NT2/D1 (cell line): ENCODE measurements at regions not wholly inside any gene's neighbourhood (a gene's known extent, or its start where the extent isn't known, plus 50 kb on each side); places are given as distances from the start of the nearest gene placed in this dataset.
"Not testable (repeated sequence)": the region's sequence is repeated elsewhere in the genome, so short reads cannot be mapped to it uniquely, and the experiment has no call there.

Experiments
- DNase-seq: peaks from one replicate; pipeline ENCODE4 v3.0.0-alpha.2; 2011; ENCODE audit warnings: low read depth, low spot score
- H3K27me3 ChIP-seq: 2 replicates; pipeline ENCODE4 v1.6.0; 2011; ENCODE audit warnings: mild to moderate bottlenecking; ENCODE audit not compliant: insufficient read length, insufficient read depth
- H3K36me3 ChIP-seq: 2 replicates; pipeline ENCODE4 v1.6.1; 2011; ENCODE audit warnings: mild to moderate bottlenecking, low read length, mixed read lengths; ENCODE audit not compliant: insufficient read depth, insufficient read length
- H3K4me1 ChIP-seq: 2 replicates; pipeline ENCODE4 v1.5.1; 2011; ENCODE audit not compliant: insufficient read depth, insufficient read length
- H3K4me3 ChIP-seq: 2 replicates; pipeline ENCODE4 v1.5.1; 2011; ENCODE audit warnings: low read depth; ENCODE audit not compliant: insufficient read length
- H3K9ac ChIP-seq: 2 replicates; pipeline ENCODE4 v1.6.0; 2011; ENCODE audit warnings: low read depth; ENCODE audit not compliant: insufficient read length
- H3K9me3 ChIP-seq: 2 replicates; pipeline ENCODE4 v1.5.1; 2011; ENCODE audit warnings: mild to moderate bottlenecking, low read length; ENCODE audit not compliant: insufficient read depth
- SUZ12 ChIP-seq: IDR thresholded peaks from 2 replicates; pipeline ENCODE4 v1.6.1; 2011; ENCODE audit not compliant: insufficient read length, insufficient read depth; ENCODE audit errors: extremely low read depth
- YY1 ChIP-seq: IDR thresholded peaks from 2 replicates; pipeline ENCODE4 v1.6.1; 2011; ENCODE audit not compliant: insufficient read length, insufficient read depth
- ZNF274 ChIP-seq: IDR thresholded peaks from 2 replicates; pipeline ENCODE4 v1.6.1; 2011; ENCODE audit warnings: mild to moderate bottlenecking, low read depth, low read length

DNA sequence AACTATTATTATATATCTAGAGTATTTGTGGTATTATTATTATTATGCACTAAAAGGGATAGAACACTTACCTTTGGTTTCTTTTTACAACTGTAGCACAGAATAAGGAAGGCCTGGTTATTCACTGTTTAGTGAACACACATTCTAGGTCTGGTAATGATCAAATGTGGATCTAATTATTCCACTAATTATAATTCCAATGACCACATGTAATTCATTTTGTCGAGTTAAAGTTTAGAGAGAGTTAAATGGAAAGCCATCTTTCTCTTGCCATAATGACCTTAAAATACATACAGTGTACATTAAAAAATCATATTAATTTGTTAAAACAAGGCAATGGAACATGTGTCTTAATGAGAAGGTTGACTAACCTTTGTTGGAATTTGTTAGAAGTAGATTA is 147.8 kb downstream of the SEM1 start:
- no peak for DNase-seq
- H3K4me1 ChIP-seq, result no peaks in the 10 kb centered on the region
- H3K9ac ChIP-seq, result no peak overlapping the region
- H3K4me3 ChIP-seq, result no peak overlapping the region
- H3K27me3 ChIP-seq, result no peaks in the 10 kb centered on the region
- H3K36me3 ChIP-seq, result no peaks in the 10 kb centered on the region
- TF ChIP-seq YY1, result no peak
- TF ChIP-seq ZNF274, result no peak
- no peak for TF ChIP-seq SUZ12
- H3K9me3 ChIP-seq, result no peaks in the 10 kb centered on the region; the same call in 1 of the 2 replicates

DNA sequence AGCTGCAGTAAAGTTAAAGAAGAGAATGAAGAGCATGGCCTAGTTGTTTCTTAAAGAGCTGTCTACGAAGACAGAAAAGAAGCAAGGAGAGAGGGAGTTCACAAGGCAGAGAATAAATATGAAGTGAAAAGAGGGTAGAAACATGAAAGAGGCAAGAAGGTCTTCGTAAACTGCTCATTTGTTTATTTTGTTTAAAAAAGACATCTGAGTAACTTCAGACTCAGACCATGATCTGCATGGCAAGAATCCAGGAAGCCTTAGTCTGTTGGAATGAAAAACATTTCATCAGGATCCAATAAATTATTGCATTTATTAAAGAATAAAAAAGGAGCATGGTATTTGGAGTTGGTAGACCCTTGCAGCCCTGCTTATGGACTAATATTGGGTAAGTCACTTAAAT is 151.1 kb downstream of the SEM1 start:
- H3K4me1 ChIP-seq, result no peaks in the 10 kb centered on the region
- no peak overlapping the region for H3K9ac ChIP-seq
- no peak for DNase-seq
- no peak overlapping the region for H3K4me3 ChIP-seq
- no peak for TF ChIP-seq ZNF274
- TF ChIP-seq SUZ12, result no peak
- TF ChIP-seq YY1, result no peak
- no peaks in the 10 kb centered on the region; the same call in 1 of the 2 replicates for H3K9me3 ChIP-seq
- H3K27me3 ChIP-seq, result no peaks in the 10 kb centered on the region
- no peaks in the 10 kb centered on the region for H3K36me3 ChIP-seq

GRCh38 chr7:96558093-96558492 is 151.6 kb downstream of the SEM1 start:
- no peaks in the 10 kb centered on the region for H3K4me1 ChIP-seq
- H3K27me3 ChIP-seq, result no peaks in the 10 kb centered on the region
- DNase-seq, result no peak
- no peak overlapping the region for H3K9ac ChIP-seq
- TF ChIP-seq YY1 (no peak), SUZ12 (no peak), ZNF274 (no peak)
- H3K9me3 ChIP-seq, result no peaks in the 10 kb centered on the region; the same call in 1 of the 2 replicates
- no peak overlapping the region for H3K4me3 ChIP-seq
- no peaks in the 10 kb centered on the region for H3K36me3 ChIP-seq

DNA sequence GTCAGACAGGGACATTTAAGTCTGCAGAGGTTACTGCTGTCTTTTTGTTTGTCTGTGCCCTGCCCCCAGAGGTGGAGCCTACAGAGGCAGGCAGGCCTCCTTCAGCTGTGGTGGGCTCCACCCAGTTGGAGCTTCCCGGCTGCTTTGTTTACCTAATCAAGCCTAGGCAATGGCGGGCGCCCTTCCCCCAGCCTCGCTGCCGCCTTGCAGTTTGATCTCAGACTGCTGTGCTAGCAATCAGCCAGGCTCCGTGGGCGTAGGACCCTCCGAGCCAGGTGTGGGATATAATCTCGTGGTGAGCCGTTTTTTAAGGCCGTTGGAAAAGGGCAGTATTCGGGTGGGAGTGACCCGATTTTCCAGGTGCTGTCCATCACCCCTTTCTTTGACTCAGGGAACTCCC is 152.0 kb downstream of the SEM1 start:
- not testable (repeated sequence) for H3K4me3 ChIP-seq, H3K9me3 ChIP-seq, H3K27me3 ChIP-seq, H3K4me1 ChIP-seq, H3K9ac ChIP-seq, H3K36me3 ChIP-seq, DNase-seq

GRCh38 chr7:96548664-96549063 is 161.0 kb downstream of the SEM1 start:
- Histone ChIP-seq H3K4me1 (no peaks in the 10 kb centered on the region), H3K4me3 (no peak overlapping the region), H3K36me3 (no peaks in the 10 kb centered on the region), H3K27me3 (no peaks in the 10 kb centered on the region), H3K9me3 (no peaks in the 10 kb centered on the region), H3K9ac (no peak overlapping the region)
- no peak for DNase-seq
- no peak for TF ChIP-seq SUZ12
- TF ChIP-seq ZNF274, result no peak
- TF ChIP-seq YY1, result no peak

- Histone ChIP-seq H3K4me3 (no peak overlapping the region), H3K27me3 (no peaks in the 10 kb centered on the region), H3K9ac (no peak overlapping the region), H3K9me3 (no peaks in the 10 kb centered on the region), H3K4me1 (no peaks in the 10 kb centered on the region), H3K36me3 (no peaks in the 10 kb centered on the region)
- no peak for DNase-seq
- TF ChIP-seq ZNF274 (no peak), SUZ12 (no peak), YY1 (no peak)
These were observed 162.3 kb downstream of the SEM1 start for GRCh38 chr7:96547371-96547811.

GRCh38 chr7:96546426-96546825 is 163.2 kb downstream of the SEM1 start:
- TF ChIP-seq YY1, result no peak
- no peak for TF ChIP-seq ZNF274
- TF ChIP-seq SUZ12, result no peak
- no peak for DNase-seq
- H3K9me3 ChIP-seq, result no peaks in the 10 kb centered on the region

DNA sequence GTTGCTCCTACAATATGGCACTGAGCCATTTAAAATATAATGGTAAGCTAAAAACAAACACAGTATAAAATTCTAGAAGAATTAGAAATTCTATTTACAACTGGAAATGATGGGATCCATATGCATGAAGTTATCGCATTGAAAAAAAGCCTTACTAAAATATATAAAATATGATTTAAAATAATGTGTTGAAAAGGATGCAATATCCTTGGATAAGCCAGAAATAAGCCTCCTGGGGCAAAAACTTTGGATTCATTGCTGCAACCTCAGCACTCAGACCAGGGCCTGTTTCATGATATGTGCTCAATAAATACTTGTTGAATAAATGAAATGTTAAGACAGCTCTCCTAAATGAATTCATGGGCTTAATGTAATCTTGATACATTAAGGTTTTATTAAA is 170.2 kb downstream of the SEM1 start:
- H3K9ac ChIP-seq, result no peak overlapping the region
- 0 out of 2 replicates have a peak, but pooled peaks cover 4% of the 10 kb centered on the region for H3K9me3 ChIP-seq
- TF ChIP-seq YY1 (no peak), ZNF274 (no peak), SUZ12 (no peak)
- H3K27me3 ChIP-seq, result no peaks in the 10 kb centered on the region
- no peaks in the 10 kb centered on the region for H3K4me1 ChIP-seq
- no peak for DNase-seq
- no peaks in the 10 kb centered on the region for H3K36me3 ChIP-seq
- H3K4me3 ChIP-seq, result no peak overlapping the region

More at GRCh38 chr7:96546426-96546825, 163.2 kb downstream of the SEM1 start:
- H3K36me3 ChIP-seq, result no peaks in the 10 kb centered on the region
- H3K27me3 ChIP-seq, result no peaks in the 10 kb centered on the region
- H3K4me3 ChIP-seq, result no peak overlapping the region
- H3K4me1 ChIP-seq, result no peaks in the 10 kb centered on the region
- no peak overlapping the region for H3K9ac ChIP-seq
